Calu3 (cell line): ENCODE measurements at regions not wholly inside any gene's neighbourhood (a gene's known extent, or its start where the extent isn't known, plus 50 kb on each side); places are given as distances from the start of the nearest gene placed in this dataset.
"Not testable (repeated sequence)": the region's sequence is repeated elsewhere in the genome, so short reads cannot be mapped to it uniquely, and the experiment has no call there.

Source experiments
- BruUV-seq: library from RNA; stranded (reverse); fragments of 400-500 nt; replicated peaks from 2 replicates; lab custom pipeline; 2021; lab: Mats Ljungman, UMichigan
- CTCF ChIA-PET: fragments of 300-600 bp; sonication (Branson Sonifier 250); formaldehyde crosslinking; loops from one replicate; lab custom pipeline; 2022; ENCODE audit warnings: antibody characterized with exemption; lab: Charles Lee
- DNase-seq: peaks from one replicate; pipeline ENCODE4 v3.0.0; 2022
- H3K27ac Mint-ChIP-seq: one replicate; pipeline ENCODE4 v1.8.0; 2022; ENCODE audit warnings: mixed read lengths; ENCODE audit not compliant: unreplicated experiment
- H3K27me3 Mint-ChIP-seq: one replicate; pipeline ENCODE4 v1.8.0; 2022; ENCODE audit warnings: mixed read lengths; ENCODE audit not compliant: unreplicated experiment
- H3K36me3 Mint-ChIP-seq: one replicate; pipeline ENCODE4 v1.8.0; 2022; ENCODE audit warnings: mild to moderate bottlenecking, moderate library complexity, mixed read lengths; ENCODE audit not compliant: insufficient read depth, unreplicated experiment
- H3K4me1 Mint-ChIP-seq: one replicate; pipeline ENCODE4 v1.8.0; 2022; ENCODE audit warnings: mild to moderate bottlenecking, low read depth, mixed read lengths; ENCODE audit not compliant: unreplicated experiment
- H3K4me3 Mint-ChIP-seq: one replicate; pipeline ENCODE4 v1.8.0; 2022; ENCODE audit warnings: mild to moderate bottlenecking, low read depth, moderate library complexity, mixed read lengths; ENCODE audit not compliant: unreplicated experiment
- H3K9me3 Mint-ChIP-seq: one replicate; pipeline ENCODE4 v1.8.0; 2022; ENCODE audit warnings: low read depth, mixed read lengths; ENCODE audit not compliant: unreplicated experiment
- CTCF ChIP-seq: fragments of 200-600 bp; IDR thresholded peaks from one replicate; pipeline ENCODE4 v1.8.0; 2022; ENCODE audit warnings: antibody characterized with exemption; ENCODE audit not compliant: unreplicated experiment
- intact Hi-C: fragments of 100-400 bp; cut with micrococcal nuclease; formaldehyde crosslinking; loops from one replicate; pipeline ENCODE4 v1.10.0; 2022; ENCODE audit not compliant: unreplicated experiment

- intact Hi-C loops = loop anchor here (5.0 kb wide), 1 partner anchor 66 kb away; no protein-coding TSS in a partner anchor
- no peak for TF ChIP-seq CTCF
- H3K9me3 Mint-ChIP-seq = no peaks in the 10 kb centered on the region
- DNase-seq = peak; percentile 16
- H3K4me3 Mint-ChIP-seq = peak overlapping the region; percentile 49
- no peaks in the 10 kb centered on the region for H3K27me3 Mint-ChIP-seq
- peak overlapping the region; percentile 59 for H3K27ac Mint-ChIP-seq
- BruUV-seq = no TSS peak
- peaks cover 10% of the 10 kb centered on the region for H3K4me1 Mint-ChIP-seq
- H3K36me3 Mint-ChIP-seq = peaks cover 8% of the 10 kb centered on the region
- CTCF ChIA-PET = interaction anchor here (0.9 kb wide), 1 partner anchor 48 kb away, joined by 3 read pairs; no protein-coding TSS in a partner anchor
Measured at GRCh38 chr7:82506702-82507101, 63.1 kb upstream of the CACNA2D1 start.

GRCh38 chr7:82506208-82506607 lies 62.6 kb upstream of the CACNA2D1 start:
- H3K4me3 Mint-ChIP-seq = peak overlapping the region; percentile 49
- no peak for TF ChIP-seq CTCF
- BruUV-seq = no TSS peak
- peaks cover 10% of the 10 kb centered on the region for H3K4me1 Mint-ChIP-seq
- H3K36me3 Mint-ChIP-seq = peaks cover 8% of the 10 kb centered on the region
- H3K27ac Mint-ChIP-seq = peak overlapping the region; percentile 59
- intact Hi-C loops = loop anchor here (5.0 kb wide), 1 partner anchor 66 kb away; no protein-coding TSS in a partner anchor
- H3K9me3 Mint-ChIP-seq = no peaks in the 10 kb centered on the region
- CTCF ChIA-PET = no interaction called here
- no peaks in the 10 kb centered on the region for H3K27me3 Mint-ChIP-seq
- no peak for DNase-seq

GRCh38 chr7:82501346-82501745 lies 57.8 kb upstream of the CACNA2D1 start:
- Mint-ChIP-seq H3K4me1 (peaks cover 2% of the 10 kb centered on the region), H3K9me3 (peaks cover 2% of the 10 kb centered on the region), H3K27me3 (no peaks in the 10 kb centered on the region), H3K27ac (no peak overlapping the region), H3K36me3 (no peaks in the 10 kb centered on the region), H3K4me3 (no peak overlapping the region)
- CTCF ChIA-PET = no interaction called here
- no peak for TF ChIP-seq CTCF
- intact Hi-C loops = no loop called here
- no peak for DNase-seq
- BruUV-seq = no TSS peak

- H3K4me1 Mint-ChIP-seq, H3K27ac Mint-ChIP-seq, CTCF ChIA-PET, BruUV-seq, H3K9me3 Mint-ChIP-seq, DNase-seq, intact Hi-C loops, H3K4me3 Mint-ChIP-seq, H3K36me3 Mint-ChIP-seq, H3K27me3 Mint-ChIP-seq: not testable (repeated sequence)
Measured at GRCh38 chr7:82499546-82499945, 56.0 kb upstream of the CACNA2D1 start.

GRCh38 chr7:82494420-82494819 lies 50.8 kb upstream of the CACNA2D1 start:
- H3K4me3 Mint-ChIP-seq = no peak overlapping the region
- BruUV-seq = no TSS peak
- intact Hi-C loops = no loop called here
- no peak overlapping the region for H3K27ac Mint-ChIP-seq
- no peak for DNase-seq
- CTCF ChIA-PET = no interaction called here
- TF ChIP-seq CTCF = no peak
- H3K9me3 Mint-ChIP-seq = no peaks in the 10 kb centered on the region
- H3K27me3 Mint-ChIP-seq = peaks cover 17% of the 10 kb centered on the region
- no peaks in the 10 kb centered on the region for H3K4me1 Mint-ChIP-seq
- no peaks in the 10 kb centered on the region for H3K36me3 Mint-ChIP-seq
